Smooth muscle cell of the brain vasculature (primary cell): ENCODE measurements at regions not wholly inside any gene's neighbourhood (a gene's known extent, or its start where the extent isn't known, plus 50 kb on each side); places are given as distances from the start of the nearest gene placed in this dataset.

Source experiments
- DNase-seq: peaks from one replicate; pipeline ENCODE4 v3.0.0-alpha.2; 2012; ENCODE audit warnings: low read depth, low spot score

- DNase-seq, result no peak
These were observed 86.1 kb upstream of the CD83 start for GRCh38 chr6:14031516-14031915.

GRCh38 chr6:14035071-14035847 lies 82.3 kb upstream of the CD83 start:
- DNase-seq, result peak; percentile 32

- DNase-seq, result no peak
These were observed 81.7 kb upstream of the CD83 start for GRCh38 chr6:14035874-14036273.

GRCh38 chr6:14036911-14037310 lies 80.7 kb upstream of the CD83 start:
- DNase-seq, result no peak

GRCh38 chr6:14037402-14038277 lies 79.9 kb upstream of the CD83 start:
- no peak for DNase-seq

- no peak for DNase-seq
These were observed 78.8 kb upstream of the CD83 start for GRCh38 chr6:14038467-14039437.

- no peak for DNase-seq
These were observed 77.5 kb upstream of the CD83 start for GRCh38 chr6:14040042-14040441.

- DNase-seq, result no peak
These were observed 71.0 kb upstream of the CD83 start for GRCh38 chr6:14046476-14047068.

GRCh38 chr6:14047151-14047740 lies 70.3 kb upstream of the CD83 start:
- DNase-seq, result no peak

- DNase-seq, result no peak
These were observed 68.7 kb upstream of the CD83 start for GRCh38 chr6:14048837-14049236.

- DNase-seq, result no peak
These were observed 66.2 kb upstream of the CD83 start for GRCh38 chr6:14051355-14051754.

- no peak for DNase-seq
These were observed 63.8 kb upstream of the CD83 start for GRCh38 chr6:14053811-14054210.

- no peak for DNase-seq
These were observed 62.0 kb upstream of the CD83 start for GRCh38 chr6:14055541-14055940.

- no peak for DNase-seq
These were observed 59.4 kb upstream of the CD83 start for GRCh38 chr6:14058029-14058695.

- no peak for DNase-seq
These were observed 58.8 kb upstream of the CD83 start for GRCh38 chr6:14058735-14059134.

GRCh38 chr6:14059791-14060436 lies 57.7 kb upstream of the CD83 start:
- DNase-seq, result no peak

GRCh38 chr6:14060971-14061370 lies 56.6 kb upstream of the CD83 start:
- DNase-seq, result no peak

- DNase-seq, result no peak
These were observed 55.9 kb upstream of the CD83 start for GRCh38 chr6:14061643-14062042.

- no peak for DNase-seq
These were observed 55.1 kb upstream of the CD83 start for GRCh38 chr6:14062345-14063029.
